NCI-H1092 treated with DMSO at 0.1 percent for 48 hours (cell line): ENCODE measurements at regions not wholly inside any gene's neighbourhood (a gene's known extent, or its start where the extent isn't known, plus 50 kb on each side); places are given as distances from the start of the nearest gene placed in this dataset.

Source experiments
- DNase-seq: peaks from one replicate; lab custom pipeline; 2025; lab: John Stamatoyannopoulos, UW

GRCh38 chr2:160672211-160672610 is 178.6 kb upstream of the RBMS1 start:
- DNase-seq = no peak

GRCh38 chr2:160674146-160674750 is 180.6 kb upstream of the RBMS1 start:
- DNase-seq = no peak

GRCh38 chr2:160679686-160680085 is 186.1 kb upstream of the RBMS1 start:
- DNase-seq = no peak

GRCh38 chr2:160680294-160680693 is 186.7 kb upstream of the RBMS1 start:
- DNase-seq = no peak

- no peak for DNase-seq
These were observed 187.4 kb upstream of the RBMS1 start for GRCh38 chr2:160680974-160681373.

- DNase-seq = no peak
These were observed 189.6 kb upstream of the RBMS1 start for GRCh38 chr2:160683206-160683605.

- peak; percentile 61 for DNase-seq
These were observed 194.0 kb upstream of the RBMS1 start for GRCh38 chr2:160687629-160688028.

GRCh38 chr2:160689441-160689840 is 195.8 kb upstream of the RBMS1 start:
- DNase-seq = no peak

- DNase-seq = no peak
These were observed 200.6 kb upstream of the RBMS1 start for GRCh38 chr2:160694221-160694620.

- DNase-seq = no peak
These were observed 201.0 kb upstream of the RBMS1 start for GRCh38 chr2:160694631-160695030.

- DNase-seq = no peak
These were observed 201.9 kb upstream of the RBMS1 start for GRCh38 chr2:160695402-160696086.

GRCh38 chr2:160696087-160696452 is 202.5 kb upstream of the RBMS1 start:
- DNase-seq = no peak

- no peak for DNase-seq
These were observed 204.2 kb upstream of the RBMS1 start for GRCh38 chr2:160697817-160698216.

- DNase-seq = no peak
These were observed 206.6 kb upstream of the RBMS1 start for GRCh38 chr2:160700021-160700814.

- no peak for DNase-seq
These were observed 208.2 kb upstream of the RBMS1 start for GRCh38 chr2:160701822-160702221.

GRCh38 chr2:160702754-160703153 is 209.1 kb upstream of the RBMS1 start:
- no peak for DNase-seq

- DNase-seq = no peak
These were observed 210.3 kb upstream of the RBMS1 start for GRCh38 chr2:160703648-160704585.

- no peak for DNase-seq
These were observed 221.8 kb upstream of the RBMS1 start for GRCh38 chr2:160715428-160715827.

- DNase-seq = no peak
These were observed 225.5 kb upstream of the RBMS1 start for GRCh38 chr2:160719116-160719515.

- no peak for DNase-seq
These were observed 226.5 kb upstream of the RBMS1 start for GRCh38 chr2:160720098-160720497.

- no peak for DNase-seq
These were observed 227.8 kb upstream of the RBMS1 start for GRCh38 chr2:160721089-160722040.
